Left hindlimb (tissue), 1 donor: ENCODE measurements at regions not wholly inside any gene's neighbourhood (a gene's known extent, or its start where the extent isn't known, plus 50 kb on each side); places are given as distances from the start of the nearest gene placed in this dataset.
"Not testable (repeated sequence)": the region's sequence is repeated elsewhere in the genome, so short reads cannot be mapped to it uniquely, and the experiment has no call there.

Experiments
- DNase-seq: peaks from one replicate; pipeline ENCODE4 v3.0.0-alpha.2; 2018

- DNase-seq, result no peak
Observed at GRCh38 chr7:86592185-86592584, 51.5 kb upstream of the GRM3 start.

GRCh38 chr7:86574006-86574405 is 69.7 kb upstream of the GRM3 start:
- no peak for DNase-seq

GRCh38 chr7:86558680-86559501 is 84.8 kb upstream of the GRM3 start:
- DNase-seq, result no peak

- no peak for DNase-seq
Observed at GRCh38 chr7:86534641-86535040, 109.1 kb upstream of the GRM3 start.

- DNase-seq, result no peak
Observed at GRCh38 chr7:86504229-86504628, 139.5 kb upstream of the GRM3 start.

- DNase-seq, result no peak
Observed at GRCh38 chr7:86499986-86500385, 143.7 kb upstream of the GRM3 start.

GRCh38 chr7:86485827-86486226 is 157.9 kb upstream of the GRM3 start:
- no peak for DNase-seq

- DNase-seq, result peak; percentile 26
Observed at GRCh38 chr7:86479144-86479543, 164.6 kb upstream of the GRM3 start.

- no peak for DNase-seq
Observed at GRCh38 chr7:86477343-86477935, 166.3 kb upstream of the GRM3 start.

- DNase-seq, result no peak
Observed at GRCh38 chr7:86470763-86471162, 172.9 kb upstream of the GRM3 start.

- DNase-seq, result peak; percentile 40
Observed at GRCh38 chr7:86469680-86470295, 173.9 kb upstream of the GRM3 start.

- DNase-seq, result no peak
Observed at GRCh38 chr7:86454753-86455152, 189.0 kb upstream of the GRM3 start.

- no peak for DNase-seq
Observed at GRCh38 chr7:86453454-86453853, 190.3 kb upstream of the GRM3 start.

- no peak for DNase-seq
Observed at GRCh38 chr7:86448856-86449255, 194.9 kb upstream of the GRM3 start.

- no peak for DNase-seq
Observed at GRCh38 chr7:86445285-86445684, 198.4 kb upstream of the GRM3 start.

GRCh38 chr7:86444245-86444644 is 199.5 kb upstream of the GRM3 start:
- no peak for DNase-seq

GRCh38 chr7:86440420-86440819 is 203.3 kb upstream of the GRM3 start:
- not testable (repeated sequence) for DNase-seq

GRCh38 chr7:86437951-86438450 is 205.7 kb upstream of the GRM3 start:
- no peak for DNase-seq

- no peak for DNase-seq
Observed at GRCh38 chr7:86431761-86432160, 211.9 kb upstream of the GRM3 start.

GRCh38 chr7:86411814-86412213 is 231.9 kb upstream of the GRM3 start:
- DNase-seq, result no peak

- no peak for DNase-seq
Observed at GRCh38 chr7:86407291-86407690, 236.4 kb upstream of the GRM3 start.

- no peak for DNase-seq
Observed at GRCh38 chr7:86391813-86392212, 251.9 kb upstream of the GRM3 start.

GRCh38 chr7:86375602-86376001 is 268.1 kb upstream of the GRM3 start:
- not testable (repeated sequence) for DNase-seq

GRCh38 chr7:86372262-86372661 is 271.4 kb upstream of the GRM3 start:
- no peak for DNase-seq
